ENCODE measurements at regions not wholly inside any gene's neighbourhood (a gene's known extent, or its start where the extent isn't known, plus 50 kb on each side); places are given as distances from the start of the nearest gene placed in this dataset.

DNA sequence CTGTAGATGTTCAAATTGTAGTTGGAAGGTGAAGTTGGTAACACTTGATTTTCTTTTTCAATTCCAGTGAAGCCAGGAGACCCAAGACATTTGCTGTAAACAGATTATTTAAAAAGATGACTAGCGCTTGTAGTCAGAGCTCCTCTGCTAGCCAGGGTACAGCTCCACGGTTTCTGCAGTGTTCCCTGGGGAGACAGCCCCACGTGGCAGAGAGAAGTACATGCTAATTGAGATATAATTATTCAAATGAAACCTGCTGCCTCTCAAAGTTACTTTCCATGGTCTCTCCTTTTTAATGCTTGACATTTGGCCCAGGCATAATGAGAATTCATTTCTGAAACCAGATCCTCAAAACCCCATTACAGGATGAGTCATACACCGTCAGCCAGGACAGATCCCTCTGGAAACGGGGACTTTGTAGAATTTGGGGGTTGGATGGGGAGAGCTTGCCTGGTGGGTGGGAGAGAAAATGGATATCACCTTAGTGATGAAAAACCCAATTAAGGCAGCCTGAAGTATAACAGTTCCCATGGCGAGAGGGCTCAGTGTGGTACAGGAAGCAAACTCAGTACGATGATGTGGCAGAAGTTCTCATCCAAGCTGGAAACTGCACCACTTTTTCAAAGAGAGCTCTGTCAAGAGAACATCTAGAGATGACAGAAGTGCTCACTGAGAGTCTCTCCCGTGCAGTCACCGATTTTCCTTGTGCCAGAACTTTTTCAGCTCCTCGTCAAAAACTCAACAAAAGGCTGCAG lies 637.7 kb upstream of the TMEM132C start:
- Histone ChIP-seq H3K27ac (replicated peaks) (no peak overlapping the region), H3K4me3 (replicated peaks; ENCODE audit: insufficient read depth, low read length) (no peak overlapping the region), H3K27me3 (ENCODE audit: insufficient read depth, poor library complexity, severe bottlenecking) (peaks cover 3% of the 10 kb centered on the region)
- TF ChIP-seq POLR2AphosphoS5 (IDR thresholded peaks at IDR 0.05; ENCODE audit: low read depth) = no peak
- DNase-seq (ENCODE audit: low read depth in 1 of 2, low spot score in 1 of 2) = no peak

DNA sequence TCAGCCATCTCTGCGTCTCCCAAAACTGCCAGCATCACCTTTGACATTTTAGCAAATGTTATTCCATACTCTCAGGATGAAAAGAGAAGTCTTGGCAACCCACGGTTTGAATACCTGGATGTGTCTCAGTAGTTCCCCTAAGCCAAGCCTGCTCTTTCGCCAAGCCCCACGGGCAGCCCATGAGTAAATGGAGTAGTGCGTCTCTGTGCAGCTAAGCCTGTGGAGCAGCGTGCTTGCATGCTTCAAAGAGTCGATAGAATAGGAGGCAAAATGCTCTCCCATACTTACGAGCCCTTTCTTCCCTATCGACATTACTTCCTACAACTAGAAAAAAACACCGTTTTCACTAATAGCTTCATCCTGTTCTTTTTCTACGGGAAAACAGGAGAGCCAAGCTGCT lies 634.5 kb upstream of the TMEM132C start:
- Histone ChIP-seq H3K4me3 (replicated peaks; ENCODE audit: insufficient read depth, low read length) (no peak overlapping the region), H3K27ac (replicated peaks) (no peak overlapping the region), H3K27me3 (ENCODE audit: insufficient read depth, poor library complexity, severe bottlenecking) (peaks cover 3% of the 10 kb centered on the region)
- TF ChIP-seq, protein P1, sequence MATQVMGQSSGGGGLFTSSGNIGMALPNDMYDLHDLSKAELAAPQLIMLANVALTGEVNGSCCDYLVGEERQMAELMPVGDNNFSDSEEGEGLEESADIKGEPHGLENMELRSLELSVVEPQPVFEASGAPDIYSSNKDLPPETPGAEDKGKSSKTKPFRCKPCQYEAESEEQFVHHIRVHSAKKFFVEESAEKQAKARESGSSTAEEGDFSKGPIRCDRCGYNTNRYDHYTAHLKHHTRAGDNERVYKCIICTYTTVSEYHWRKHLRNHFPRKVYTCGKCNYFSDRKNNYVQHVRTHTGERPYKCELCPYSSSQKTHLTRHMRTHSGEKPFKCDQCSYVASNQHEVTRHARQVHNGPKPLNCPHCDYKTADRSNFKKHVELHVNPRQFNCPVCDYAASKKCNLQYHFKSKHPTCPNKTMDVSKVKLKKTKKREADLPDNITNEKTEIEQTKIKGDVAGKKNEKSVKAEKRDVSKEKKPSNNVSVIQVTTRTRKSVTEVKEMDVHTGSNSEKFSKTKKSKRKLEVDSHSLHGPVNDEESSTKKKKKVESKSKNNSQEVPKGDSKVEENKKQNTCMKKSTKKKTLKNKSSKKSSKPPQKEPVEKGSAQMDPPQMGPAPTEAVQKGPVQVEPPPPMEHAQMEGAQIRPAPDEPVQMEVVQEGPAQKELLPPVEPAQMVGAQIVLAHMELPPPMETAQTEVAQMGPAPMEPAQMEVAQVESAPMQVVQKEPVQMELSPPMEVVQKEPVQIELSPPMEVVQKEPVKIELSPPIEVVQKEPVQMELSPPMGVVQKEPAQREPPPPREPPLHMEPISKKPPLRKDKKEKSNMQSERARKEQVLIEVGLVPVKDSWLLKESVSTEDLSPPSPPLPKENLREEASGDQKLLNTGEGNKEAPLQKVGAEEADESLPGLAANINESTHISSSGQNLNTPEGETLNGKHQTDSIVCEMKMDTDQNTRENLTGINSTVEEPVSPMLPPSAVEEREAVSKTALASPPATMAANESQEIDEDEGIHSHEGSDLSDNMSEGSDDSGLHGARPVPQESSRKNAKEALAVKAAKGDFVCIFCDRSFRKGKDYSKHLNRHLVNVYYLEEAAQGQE (IDR thresholded peaks at IDR 0.05; ENCODE audit: insufficient replicate concordance, low read depth) = no peak
- TF ChIP-seq, protein P2, sequence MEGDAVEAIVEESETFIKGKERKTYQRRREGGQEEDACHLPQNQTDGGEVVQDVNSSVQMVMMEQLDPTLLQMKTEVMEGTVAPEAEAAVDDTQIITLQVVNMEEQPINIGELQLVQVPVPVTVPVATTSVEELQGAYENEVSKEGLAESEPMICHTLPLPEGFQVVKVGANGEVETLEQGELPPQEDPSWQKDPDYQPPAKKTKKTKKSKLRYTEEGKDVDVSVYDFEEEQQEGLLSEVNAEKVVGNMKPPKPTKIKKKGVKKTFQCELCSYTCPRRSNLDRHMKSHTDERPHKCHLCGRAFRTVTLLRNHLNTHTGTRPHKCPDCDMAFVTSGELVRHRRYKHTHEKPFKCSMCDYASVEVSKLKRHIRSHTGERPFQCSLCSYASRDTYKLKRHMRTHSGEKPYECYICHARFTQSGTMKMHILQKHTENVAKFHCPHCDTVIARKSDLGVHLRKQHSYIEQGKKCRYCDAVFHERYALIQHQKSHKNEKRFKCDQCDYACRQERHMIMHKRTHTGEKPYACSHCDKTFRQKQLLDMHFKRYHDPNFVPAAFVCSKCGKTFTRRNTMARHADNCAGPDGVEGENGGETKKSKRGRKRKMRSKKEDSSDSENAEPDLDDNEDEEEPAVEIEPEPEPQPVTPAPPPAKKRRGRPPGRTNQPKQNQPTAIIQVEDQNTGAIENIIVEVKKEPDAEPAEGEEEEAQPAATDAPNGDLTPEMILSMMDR (IDR thresholded peaks at IDR 0.05; ENCODE audit: insufficient read depth, low read length) = no peak
- TF ChIP-seq POLR2AphosphoS5 (IDR thresholded peaks at IDR 0.05; ENCODE audit: low read depth) = no peak
- no peak for TF ChIP-seq GABPA (IDR thresholded peaks at IDR 0.05; ENCODE audit: low read depth)
- no peak for TF ChIP-seq SPI1 (IDR thresholded peaks at IDR 0.05; ENCODE audit: borderline replicate concordance, low read depth)
- DNase-seq (ENCODE audit: low read depth in 1 of 2, low spot score in 1 of 2) = no peak

- Histone ChIP-seq H3K27me3 (ENCODE audit: insufficient read depth, poor library complexity, severe bottlenecking) (no peaks in the 10 kb centered on the region), H3K4me3 (replicated peaks; ENCODE audit: insufficient read depth, low read length) (no peak overlapping the region), H3K27ac (replicated peaks) (no peak overlapping the region)
- TF ChIP-seq GABPA (IDR thresholded peaks at IDR 0.05; ENCODE audit: low read depth) = no peak
- TF ChIP-seq, protein P2 (IDR thresholded peaks at IDR 0.05; ENCODE audit: insufficient read depth, low read length) = no peak
- no peak for TF ChIP-seq SPI1 (IDR thresholded peaks at IDR 0.05; ENCODE audit: borderline replicate concordance, low read depth)
- no peak for TF ChIP-seq POLR2AphosphoS5 (IDR thresholded peaks at IDR 0.05; ENCODE audit: low read depth)
- DNase-seq (ENCODE audit: low read depth in 1 of 2, low spot score in 1 of 2) = no peak
Observed at GRCh38 chr12:127635838-127636237, 631.1 kb upstream of the TMEM132C start.

DNA sequence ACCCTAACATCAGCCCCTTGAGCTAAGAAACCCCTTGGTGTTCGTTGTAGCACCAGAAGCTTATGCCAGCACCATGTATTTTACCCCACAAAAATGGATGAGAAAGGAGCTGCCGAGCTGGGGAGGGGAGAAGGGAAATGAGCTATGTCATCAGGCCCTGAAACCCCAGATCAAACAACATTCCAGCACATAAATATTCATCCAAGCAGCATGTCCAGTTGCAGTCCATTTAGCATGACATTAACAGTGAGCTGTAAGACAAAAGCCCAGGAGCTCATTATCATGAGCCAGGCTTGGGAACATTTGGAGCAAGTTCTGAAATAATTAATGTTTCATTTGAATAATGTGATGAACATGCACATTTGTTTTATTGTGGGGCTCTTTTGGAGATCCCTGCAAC lies 630.1 kb upstream of the TMEM132C start:
- TF ChIP-seq SPI1 (IDR thresholded peaks at IDR 0.05; ENCODE audit: borderline replicate concordance, low read depth) (no peak), POLR2AphosphoS5 (IDR thresholded peaks at IDR 0.05; ENCODE audit: low read depth) (no peak), GABPA (IDR thresholded peaks at IDR 0.05; ENCODE audit: low read depth) (no peak)
- TF ChIP-seq, protein P2 (IDR thresholded peaks at IDR 0.05; ENCODE audit: insufficient read depth, low read length) = no peak
- TF ChIP-seq, protein P1 (IDR thresholded peaks at IDR 0.05; ENCODE audit: insufficient replicate concordance, low read depth) = no peak
- H3K27ac ChIP-seq (replicated peaks) = no peak overlapping the region
- no peak for DNase-seq (ENCODE audit: low read depth in 1 of 2, low spot score in 1 of 2)

More for the DNA sequence above, 630.1 kb upstream of the TMEM132C start:
- no peaks in the 10 kb centered on the region for H3K27me3 ChIP-seq (ENCODE audit: insufficient read depth, poor library complexity, severe bottlenecking)
- H3K4me3 ChIP-seq (replicated peaks; ENCODE audit: insufficient read depth, low read length) = no peak overlapping the region

Data from HL-60 (cell line).